HUES48 (cell line): ENCODE measurements at regions not wholly inside any gene's neighbourhood (a gene's known extent, or its start where the extent isn't known, plus 50 kb on each side); places are given as distances from the start of the nearest gene placed in this dataset.

Experiments used
- H3K27ac ChIP-seq: one replicate; pipeline ENCODE4 v1.7.0; 2013; ENCODE audit warnings: low read depth, low read length, inconsistent platforms
- H3K27me3 ChIP-seq: 2 replicates; pipeline ENCODE4 v1.6.1; 2013; ENCODE audit warnings: mild to moderate bottlenecking, low read length; ENCODE audit not compliant: control insufficient read depth, insufficient read depth
- H3K36me3 ChIP-seq: 2 replicates; pipeline ENCODE4 v1.6.1; 2013; ENCODE audit warnings: low read length; ENCODE audit not compliant: control insufficient read depth, insufficient read depth
- H3K4me1 ChIP-seq: 2 replicates; pipeline ENCODE4 v1.6.1; 2013; ENCODE audit warnings: mild to moderate bottlenecking, low read length; ENCODE audit not compliant: control insufficient read depth, insufficient read depth
- H3K4me3 ChIP-seq: 2 replicates; pipeline ENCODE4 v1.5.1; 2013; ENCODE audit warnings: mild to moderate bottlenecking, low read depth, low read length
- H3K9ac ChIP-seq: 2 replicates; pipeline ENCODE4 v1.6.1; 2013; ENCODE audit warnings: mild to moderate bottlenecking, low read depth, low read length, moderate library complexity
- H3K9me3 ChIP-seq: 2 replicates; pipeline ENCODE4 v1.6.1; 2013; ENCODE audit warnings: low read length; ENCODE audit not compliant: control insufficient read depth, insufficient read depth

DNA sequence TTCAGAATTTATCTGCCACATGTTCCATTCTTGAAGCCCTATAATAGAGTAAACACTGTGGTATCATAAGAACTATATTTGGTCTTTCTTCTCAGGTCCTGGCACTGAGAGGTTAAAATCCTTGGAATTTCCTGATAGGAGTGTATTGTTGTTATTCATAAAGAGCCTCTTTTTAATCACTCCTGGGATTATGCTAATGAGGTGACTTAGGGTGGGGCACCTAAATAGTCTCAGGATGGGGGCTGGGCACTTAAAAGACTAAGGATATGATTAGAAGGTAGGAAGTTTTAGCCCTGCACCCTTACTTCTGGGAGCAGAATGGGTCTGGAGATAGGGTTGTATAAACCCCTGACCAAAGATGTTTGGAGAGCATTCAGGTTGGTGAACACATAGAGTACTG is 755.2 kb upstream of the TENM4 start:
- H3K36me3 ChIP-seq: no peaks in the 10 kb centered on the region
- no peak overlapping the region for H3K27ac ChIP-seq
- no peak overlapping the region for H3K4me3 ChIP-seq
- H3K27me3 ChIP-seq: no peaks in the 10 kb centered on the region
- no peak overlapping the region for H3K9ac ChIP-seq
- H3K9me3 ChIP-seq: no peaks in the 10 kb centered on the region
- H3K4me1 ChIP-seq: peaks cover 10% of the 10 kb centered on the region

DNA sequence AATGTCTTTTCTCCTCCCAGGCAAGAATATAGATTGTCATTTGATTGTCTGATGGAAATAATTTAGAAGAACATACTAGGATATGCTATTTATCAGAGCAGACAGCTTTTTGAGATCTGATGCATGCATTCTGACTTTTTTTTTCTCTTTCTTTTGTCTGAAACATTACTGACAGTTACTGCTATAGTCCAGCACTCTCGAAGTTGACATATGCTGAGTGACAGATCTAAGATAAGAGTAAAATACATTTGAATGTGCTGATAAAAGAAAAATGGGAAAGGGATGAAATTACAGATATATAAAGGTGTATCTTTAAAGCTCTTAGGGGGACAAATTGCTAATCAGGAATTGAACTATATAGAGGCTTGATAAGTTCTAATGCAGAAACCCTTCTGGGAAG is 753.8 kb upstream of the TENM4 start:
- H3K4me1 ChIP-seq: peaks cover 14% of the 10 kb centered on the region
- no peak overlapping the region for H3K4me3 ChIP-seq
- no peaks in the 10 kb centered on the region for H3K9me3 ChIP-seq
- no peak overlapping the region for H3K27ac ChIP-seq
- H3K27me3 ChIP-seq: no peaks in the 10 kb centered on the region
- H3K9ac ChIP-seq: no peak overlapping the region
- no peaks in the 10 kb centered on the region for H3K36me3 ChIP-seq

DNA sequence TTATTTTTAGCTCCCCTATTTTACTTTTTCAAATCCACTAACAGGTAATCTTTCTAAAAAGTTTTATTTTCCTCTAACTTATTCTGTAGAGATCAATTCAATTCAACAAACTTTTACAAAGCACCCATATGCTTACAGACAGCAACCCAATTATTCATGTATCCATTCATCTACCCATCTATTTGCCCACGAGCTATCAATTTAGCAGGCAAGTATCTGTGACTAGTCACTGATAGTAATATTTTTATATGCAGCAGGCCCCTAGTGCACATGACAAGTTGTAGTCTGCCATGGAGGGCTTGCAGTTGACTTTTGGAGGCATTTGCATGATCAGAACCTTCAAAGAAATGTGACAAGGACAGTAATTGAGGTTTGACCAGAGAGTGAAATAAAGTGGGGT is 753.2 kb upstream of the TENM4 start:
- no peak overlapping the region for H3K27ac ChIP-seq
- no peak overlapping the region for H3K9ac ChIP-seq
- no peak overlapping the region for H3K4me3 ChIP-seq
- H3K4me1 ChIP-seq: peaks cover 19% of the 10 kb centered on the region
- H3K9me3 ChIP-seq: no peaks in the 10 kb centered on the region
- H3K36me3 ChIP-seq: no peaks in the 10 kb centered on the region
- no peaks in the 10 kb centered on the region for H3K27me3 ChIP-seq

DNA sequence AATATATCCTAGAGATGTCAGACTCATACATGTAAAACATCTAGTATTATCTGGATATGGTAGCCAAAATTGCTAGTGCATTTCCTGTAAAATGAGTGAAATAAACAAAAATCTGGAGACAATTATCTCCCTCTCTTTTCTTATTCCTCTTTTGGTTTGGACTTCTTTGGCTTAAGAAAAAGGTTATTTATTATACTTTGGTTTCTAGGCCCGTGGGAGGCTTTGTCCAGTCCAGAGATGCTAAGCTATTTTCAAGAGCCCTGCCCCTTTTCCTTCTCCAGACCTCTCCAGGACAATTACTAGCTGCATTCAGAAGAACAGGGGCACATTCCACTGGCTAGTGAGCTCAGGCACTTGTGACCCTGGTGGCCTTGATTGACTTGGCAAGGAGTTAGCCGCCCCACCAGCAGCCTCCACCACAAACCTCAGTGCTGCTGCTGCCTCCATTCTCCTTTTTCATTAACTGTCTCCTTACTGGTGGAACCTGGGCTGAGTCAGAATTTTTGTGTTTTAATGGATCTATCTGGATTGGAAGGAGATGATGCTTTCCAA is 747.3 kb upstream of the TENM4 start:
- Histone ChIP-seq H3K36me3 (no peaks in the 10 kb centered on the region), H3K4me1 (peaks cover 9% of the 10 kb centered on the region), H3K9ac (no peak overlapping the region), H3K9me3 (no peaks in the 10 kb centered on the region), H3K27ac (no peak overlapping the region), H3K27me3 (no peaks in the 10 kb centered on the region), H3K4me3 (no peak overlapping the region)

DNA sequence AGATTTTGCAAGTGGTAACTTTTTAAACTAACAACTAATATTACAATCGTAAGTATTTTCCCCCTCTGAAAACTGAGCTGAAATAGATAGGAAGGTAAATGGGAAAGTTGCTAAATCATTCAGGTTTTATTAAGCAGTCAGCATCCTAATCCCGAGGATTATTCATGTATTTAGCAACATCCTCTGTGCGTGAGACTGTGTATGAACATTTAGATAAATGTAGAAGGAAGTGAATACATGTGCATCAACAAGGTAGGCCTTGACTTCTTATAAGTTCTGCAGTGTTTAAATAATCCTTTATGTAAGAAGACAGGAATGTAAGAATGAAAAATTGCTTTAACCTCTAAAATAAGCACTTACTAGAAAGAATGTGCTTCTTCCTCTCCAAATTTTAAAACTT is 745.9 kb upstream of the TENM4 start:
- Histone ChIP-seq H3K36me3 (no peaks in the 10 kb centered on the region), H3K4me3 (no peak overlapping the region), H3K27me3 (no peaks in the 10 kb centered on the region), H3K9ac (no peak overlapping the region), H3K27ac (no peak overlapping the region), H3K4me1 (peaks cover 9% of the 10 kb centered on the region), H3K9me3 (no peaks in the 10 kb centered on the region)

DNA sequence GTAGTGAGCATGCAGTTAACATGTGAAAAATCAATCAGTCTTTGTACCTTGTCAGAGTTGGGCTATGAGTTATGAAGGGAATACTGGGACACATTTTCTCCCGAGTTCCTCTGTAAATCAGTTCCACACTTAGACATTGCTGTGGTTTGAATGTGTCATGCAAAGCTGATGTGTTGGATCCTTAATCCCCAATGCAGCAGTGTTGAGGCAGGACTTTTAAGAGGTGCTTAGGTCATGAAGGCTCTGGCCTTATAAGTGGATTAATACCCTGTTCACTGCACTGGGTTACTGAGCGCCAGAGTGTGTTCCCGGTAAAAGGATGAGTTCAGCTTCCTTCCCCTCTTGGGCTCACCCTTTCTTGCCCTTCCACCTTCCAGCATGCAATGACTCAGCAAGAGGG is 742.1 kb upstream of the TENM4 start:
- Histone ChIP-seq H3K9ac (no peak overlapping the region), H3K27ac (no peak overlapping the region), H3K4me3 (no peak overlapping the region), H3K27me3 (no peaks in the 10 kb centered on the region), H3K36me3 (no peaks in the 10 kb centered on the region), H3K9me3 (no peaks in the 10 kb centered on the region), H3K4me1 (no peaks in the 10 kb centered on the region; the same call in 1 of the 2 replicates)

DNA sequence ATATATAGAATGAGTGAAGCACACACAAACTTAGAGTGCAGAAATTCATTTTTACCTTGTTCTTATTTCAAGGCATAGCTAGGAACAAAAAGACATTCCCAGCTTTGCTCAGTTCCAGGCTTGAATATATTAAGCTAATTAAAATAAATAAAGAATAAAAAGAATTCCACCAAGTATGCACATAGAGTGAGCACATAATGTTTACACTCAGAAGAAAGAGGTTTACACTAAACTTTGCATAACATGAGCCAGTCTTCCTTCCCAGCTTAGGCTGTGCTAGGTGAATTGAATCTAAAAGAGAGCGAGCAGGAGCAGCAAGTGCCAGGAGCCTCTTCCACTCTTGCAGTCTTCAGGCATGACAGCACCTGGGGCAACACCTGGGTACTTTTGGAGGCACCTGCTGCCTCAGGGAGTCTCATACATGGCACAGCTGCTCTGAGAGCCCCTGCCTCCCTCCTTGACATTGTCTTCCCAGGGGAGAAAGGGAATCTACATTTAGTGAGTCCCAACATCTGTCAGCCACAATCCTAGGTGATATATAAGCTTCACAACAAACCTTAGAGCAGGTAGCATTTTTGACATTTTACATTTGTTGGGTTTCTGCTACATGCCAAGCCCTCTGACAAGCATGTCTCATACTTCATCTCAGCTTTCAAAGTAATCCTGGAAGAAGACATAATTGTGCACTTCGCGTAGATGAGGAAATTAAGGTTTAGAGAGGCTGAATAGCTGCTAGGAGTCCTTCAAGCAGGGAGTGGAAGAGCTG is 732.7 kb upstream of the TENM4 start:
- Histone ChIP-seq H3K4me1 (peaks cover 10% of the 10 kb centered on the region), H3K27me3 (no peaks in the 10 kb centered on the region), H3K4me3 (no peak overlapping the region), H3K27ac (no peak overlapping the region), H3K9ac (no peak overlapping the region), H3K9me3 (no peaks in the 10 kb centered on the region), H3K36me3 (no peaks in the 10 kb centered on the region)

DNA sequence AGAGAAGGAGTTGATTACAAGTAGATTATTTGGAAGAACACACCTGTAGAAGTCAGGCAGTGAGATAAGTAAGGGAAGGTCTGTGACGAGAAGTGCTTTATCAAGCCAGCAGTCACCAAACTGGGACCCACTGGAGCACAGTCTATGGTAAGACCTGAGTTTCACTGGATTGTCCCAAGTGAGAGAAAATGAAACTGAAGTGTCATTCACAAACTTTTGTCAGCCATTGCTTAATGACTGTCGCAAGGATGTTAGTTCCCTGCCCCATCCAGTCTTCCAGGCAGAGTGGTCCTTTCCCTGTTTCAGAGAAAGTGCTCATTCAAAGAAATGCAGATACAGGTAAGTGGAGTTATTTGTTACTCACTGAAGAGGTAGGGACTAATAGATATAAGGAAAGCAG is 728.0 kb upstream of the TENM4 start:
- Histone ChIP-seq H3K36me3 (no peaks in the 10 kb centered on the region), H3K4me3 (no peak overlapping the region), H3K27ac (no peak overlapping the region), H3K9ac (no peak overlapping the region), H3K4me1 (peaks cover 15% of the 10 kb centered on the region), H3K27me3 (no peaks in the 10 kb centered on the region), H3K9me3 (no peaks in the 10 kb centered on the region)

DNA sequence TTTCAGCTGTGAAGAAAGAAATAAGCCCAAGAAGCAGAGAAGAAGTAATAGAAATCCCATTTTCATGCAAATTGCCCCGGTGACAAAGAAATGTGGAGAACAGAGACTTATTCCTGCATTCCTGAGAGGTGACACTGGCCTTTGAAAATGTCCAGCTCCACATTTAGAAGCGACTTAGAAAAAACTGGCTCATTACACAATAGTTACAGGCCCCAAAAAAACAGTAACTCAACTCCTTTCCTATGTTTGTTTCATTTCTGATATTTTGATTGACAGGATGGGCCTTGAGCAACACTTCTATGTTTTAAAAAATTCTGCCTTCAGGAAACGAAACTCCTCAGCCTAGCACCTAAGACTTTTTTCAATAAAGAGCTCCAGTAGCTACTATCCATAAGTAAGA is 726.9 kb upstream of the TENM4 start:
- Histone ChIP-seq H3K4me1 (peaks cover 10% of the 10 kb centered on the region), H3K9me3 (no peaks in the 10 kb centered on the region), H3K27me3 (no peaks in the 10 kb centered on the region), H3K36me3 (no peaks in the 10 kb centered on the region), H3K27ac (peak overlapping the region; percentile 55), H3K9ac (no peak overlapping the region), H3K4me3 (no peak overlapping the region)

DNA sequence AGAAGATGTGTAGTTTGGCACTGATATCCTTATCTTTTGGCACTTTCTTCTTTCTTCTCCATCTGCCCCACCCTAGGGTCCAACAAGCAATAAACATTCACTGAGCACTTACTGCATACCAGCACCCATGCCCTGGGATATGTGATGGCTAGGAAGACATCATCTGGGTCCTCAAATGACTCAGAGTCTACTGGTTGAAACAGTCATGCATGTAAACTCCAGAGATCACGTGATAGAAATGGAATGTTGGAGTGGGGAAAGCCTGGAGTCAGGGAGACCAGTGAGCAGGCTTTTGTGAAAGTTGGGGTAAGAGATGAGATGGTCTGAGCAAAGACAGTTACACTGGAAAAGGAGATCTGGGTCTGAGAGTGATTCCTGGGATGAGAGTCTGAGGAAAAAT is 724.9 kb upstream of the TENM4 start:
- Histone ChIP-seq H3K9me3 (no peaks in the 10 kb centered on the region), H3K9ac (no peak overlapping the region), H3K36me3 (no peaks in the 10 kb centered on the region), H3K4me3 (no peak overlapping the region), H3K4me1 (peaks cover 10% of the 10 kb centered on the region), H3K27me3 (no peaks in the 10 kb centered on the region), H3K27ac (no peak overlapping the region)

DNA sequence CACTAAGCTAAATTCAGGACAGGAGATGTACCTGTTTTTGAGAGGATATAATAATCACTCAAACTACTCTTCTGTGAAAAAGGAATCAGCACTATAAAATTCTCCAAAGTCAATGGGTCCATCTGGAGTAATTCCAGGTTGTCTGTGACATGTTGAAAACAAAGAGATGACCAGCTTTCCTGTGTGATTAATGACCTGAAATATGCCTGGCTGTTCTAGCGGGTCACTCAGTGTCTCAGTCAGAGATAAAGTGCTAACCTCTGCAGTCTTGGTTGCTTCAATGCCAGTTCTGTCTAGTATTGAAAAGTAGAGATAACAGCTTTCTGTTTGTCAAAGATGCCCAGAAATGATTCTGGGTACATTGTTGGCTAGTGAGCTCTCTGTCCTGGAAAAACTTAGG is 722.6 kb upstream of the TENM4 start:
- H3K27me3 ChIP-seq: no peaks in the 10 kb centered on the region
- H3K36me3 ChIP-seq: no peaks in the 10 kb centered on the region
- H3K27ac ChIP-seq: no peak overlapping the region
- H3K9ac ChIP-seq: no peak overlapping the region
- no peaks in the 10 kb centered on the region for H3K9me3 ChIP-seq
- H3K4me1 ChIP-seq: peaks cover 10% of the 10 kb centered on the region
- H3K4me3 ChIP-seq: no peak overlapping the region
